OCI-LY3 (cell line): ENCODE measurements at regions not wholly inside any gene's neighbourhood (a gene's known extent, or its start where the extent isn't known, plus 50 kb on each side); places are given as distances from the start of the nearest gene placed in this dataset.

Source experiments
- CTCF ChIP-seq: fragments of 200-600, 300-600 bp; sonication (generic); IDR thresholded peaks from 2 replicates; pipeline ENCODE4 v1.5.1; 2014; ENCODE audit warnings: antibody characterized with exemption, low read length, low read depth
- EZH2phosphoT487 ChIP-seq: fragments of 200-600 bp; shearing (Covaris generic); IDR thresholded peaks from 2 replicates; pipeline ENCODE4 v1.6.1; 2018; ENCODE audit warnings: antibody characterized with exemption, mixed run types, low read depth

DNA sequence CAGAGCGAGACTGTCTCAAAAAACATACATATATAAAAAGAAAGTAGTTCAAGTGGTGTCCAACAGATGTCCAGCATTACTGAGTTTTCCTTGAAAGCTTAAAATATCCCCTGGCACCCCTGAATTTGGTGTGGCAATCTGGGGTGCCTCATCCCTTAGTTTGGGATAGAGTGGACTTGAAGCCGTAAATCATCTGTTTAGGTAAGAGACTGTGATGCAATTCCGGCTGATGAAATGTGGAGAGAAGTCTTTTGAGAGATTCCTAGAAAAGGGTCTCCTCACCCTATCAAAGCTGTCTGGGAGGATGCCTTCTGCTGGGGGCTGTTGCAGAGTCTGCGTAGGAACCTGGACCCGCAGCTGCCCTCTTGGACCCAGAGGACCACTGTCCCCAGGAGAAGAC, 408.0 kb downstream of the RPS24 start:
- no peak for TF ChIP-seq EZH2phosphoT487
- no peak for TF ChIP-seq CTCF
